NOMO-1 (cell line): ENCODE measurements at regions not wholly inside any gene's neighbourhood (a gene's known extent, or its start where the extent isn't known, plus 50 kb on each side); places are given as distances from the start of the nearest gene placed in this dataset.
"Not testable (repeated sequence)": the region's sequence is repeated elsewhere in the genome, so short reads cannot be mapped to it uniquely, and the experiment has no call there.

Experiments used
- DNase-seq, 2 experiments: peaks; one replicate each; lab custom pipeline; 2025; ENCODE audit not compliant: unreplicated experiment in 2 of 2; lab: John Stamatoyannopoulos, UW

- no peak for DNase-seq
Measured at GRCh38 chr13:19123502-19123901, 58.1 kb downstream of the TUBA3C start.

- no peak for DNase-seq
Measured at GRCh38 chr13:19117913-19118739, 63.5 kb downstream of the TUBA3C start.

GRCh38 chr13:19109225-19109624 is 72.4 kb downstream of the TUBA3C start:
- DNase-seq = not testable (repeated sequence)

GRCh38 chr13:19103140-19103539 is 78.5 kb downstream of the TUBA3C start:
- DNase-seq = no peak

GRCh38 chr13:19093369-19093768 is 88.3 kb downstream of the TUBA3C start:
- no peak for DNase-seq

GRCh38 chr13:19090495-19090894 is 91.1 kb downstream of the TUBA3C start:
- DNase-seq = no peak

- peak in 1 of 2 experiments; percentile 7 for DNase-seq
Measured at GRCh38 chr13:19089315-19089714, 92.3 kb downstream of the TUBA3C start.

GRCh38 chr13:19088416-19088815 is 93.2 kb downstream of the TUBA3C start:
- DNase-seq = no peak

- no peak for DNase-seq
Measured at GRCh38 chr13:19085876-19086275, 95.7 kb downstream of the TUBA3C start.

GRCh38 chr13:19085258-19085657 is 96.4 kb downstream of the TUBA3C start:
- DNase-seq = no peak

- DNase-seq = no peak
Measured at GRCh38 chr13:19083340-19083739, 98.3 kb downstream of the TUBA3C start.

GRCh38 chr13:19075418-19075817 is 106.2 kb downstream of the TUBA3C start:
- no peak for DNase-seq

- no peak for DNase-seq
Measured at GRCh38 chr13:19074519-19074918, 107.1 kb downstream of the TUBA3C start.

- not testable (repeated sequence) for DNase-seq
Measured at GRCh38 chr13:19074106-19074505, 107.5 kb downstream of the TUBA3C start.

- DNase-seq = not testable (repeated sequence)
Measured at GRCh38 chr13:19072956-19073706, 108.5 kb downstream of the TUBA3C start.

GRCh38 chr13:19072543-19072942 is 109.1 kb downstream of the TUBA3C start:
- DNase-seq = no peak

GRCh38 chr13:19071161-19071936 is 110.3 kb downstream of the TUBA3C start:
- DNase-seq = no peak

- no peak for DNase-seq
Measured at GRCh38 chr13:19070398-19070735, 111.3 kb downstream of the TUBA3C start.

- DNase-seq = no peak
Measured at GRCh38 chr13:19069684-19070397, 111.8 kb downstream of the TUBA3C start.

GRCh38 chr13:19068691-19069090 is 112.9 kb downstream of the TUBA3C start:
- DNase-seq = no peak

- DNase-seq = no peak
Measured at GRCh38 chr13:19067767-19068166, 113.9 kb downstream of the TUBA3C start.
